Body of pancreas (tissue), 4 donors: ENCODE measurements at regions not wholly inside any gene's neighbourhood (a gene's known extent, or its start where the extent isn't known, plus 50 kb on each side); places are given as distances from the start of the nearest gene placed in this dataset.

Experiments used
- POLR2A ChIP-seq, 3 donors: fragments of 450-650 bp; IDR thresholded peaks; one replicate each; pipeline ENCODE4 v1.6.1; 2016; ENCODE audit warnings: antibody characterized with exemption in 3 of 3, mild to moderate bottlenecking in 2 of 3
- TF ChIP-seq, protein P1 (sequence below), 7 experiments: fragments of 450-650 bp in 4 of 7; fragments of 200-600 bp in 3 of 7; sonication (generic) in 3 of 7; IDR thresholded peaks; one replicate each; pipeline ENCODE4 v1.5.1; 2016 to 2019; ENCODE audit warnings: antibody characterized with exemption in 7 of 7

DNA sequence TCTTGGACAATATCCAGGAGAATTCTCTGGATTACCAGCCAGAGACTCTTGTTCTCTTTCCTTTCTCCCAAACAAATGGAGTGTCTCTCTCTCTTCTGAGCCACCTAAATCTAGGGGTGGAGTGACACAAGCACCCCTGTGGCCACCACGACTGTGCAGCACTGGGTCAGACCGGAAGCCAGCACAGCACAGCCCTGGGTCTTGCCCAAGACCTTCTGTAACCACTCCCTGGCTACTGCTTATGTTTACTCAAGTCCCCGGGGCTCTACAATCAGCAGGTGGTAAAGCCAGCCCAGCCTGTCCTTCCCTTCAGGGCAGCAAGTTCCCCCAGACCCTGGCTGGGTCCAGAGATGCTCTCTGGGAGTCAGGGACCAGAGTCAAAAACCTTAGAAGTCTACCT lies 110.0 kb upstream of the TUT7 start:
- TF ChIP-seq, protein P1, sequence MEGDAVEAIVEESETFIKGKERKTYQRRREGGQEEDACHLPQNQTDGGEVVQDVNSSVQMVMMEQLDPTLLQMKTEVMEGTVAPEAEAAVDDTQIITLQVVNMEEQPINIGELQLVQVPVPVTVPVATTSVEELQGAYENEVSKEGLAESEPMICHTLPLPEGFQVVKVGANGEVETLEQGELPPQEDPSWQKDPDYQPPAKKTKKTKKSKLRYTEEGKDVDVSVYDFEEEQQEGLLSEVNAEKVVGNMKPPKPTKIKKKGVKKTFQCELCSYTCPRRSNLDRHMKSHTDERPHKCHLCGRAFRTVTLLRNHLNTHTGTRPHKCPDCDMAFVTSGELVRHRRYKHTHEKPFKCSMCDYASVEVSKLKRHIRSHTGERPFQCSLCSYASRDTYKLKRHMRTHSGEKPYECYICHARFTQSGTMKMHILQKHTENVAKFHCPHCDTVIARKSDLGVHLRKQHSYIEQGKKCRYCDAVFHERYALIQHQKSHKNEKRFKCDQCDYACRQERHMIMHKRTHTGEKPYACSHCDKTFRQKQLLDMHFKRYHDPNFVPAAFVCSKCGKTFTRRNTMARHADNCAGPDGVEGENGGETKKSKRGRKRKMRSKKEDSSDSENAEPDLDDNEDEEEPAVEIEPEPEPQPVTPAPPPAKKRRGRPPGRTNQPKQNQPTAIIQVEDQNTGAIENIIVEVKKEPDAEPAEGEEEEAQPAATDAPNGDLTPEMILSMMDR (IDR thresholded peaks at IDR 0.05) = no peak
- TF ChIP-seq POLR2A (IDR thresholded peaks at IDR 0.05) = no peak
